ENCODE measurements at regions not wholly inside any gene's neighbourhood (a gene's known extent, or its start where the extent isn't known, plus 50 kb on each side); places are given as distances from the start of the nearest gene placed in this dataset.

- Histone ChIP-seq H3K4me3 (no peak overlapping the region), H3K4me1 (ENCODE audit: control insufficient read depth in 5 of 5, insufficient read depth in 5 of 5, low read length in 5 of 5) (no peaks in the 10 kb centered on the region), H3K27ac (ENCODE audit: low read depth in 1 of 2, low read length in 1 of 2) (no peak overlapping the region), H3K36me3 (ENCODE audit: control insufficient read depth in 4 of 4, insufficient read depth in 4 of 4, low read length in 4 of 4) (no peaks in the 10 kb centered on the region), H3K27me3 (ENCODE audit: control insufficient read depth in 3 of 3, insufficient read depth in 3 of 3, low read length in 2 of 3) (no peaks in the 10 kb centered on the region), H3K9me3 (ENCODE audit: control insufficient read depth in 4 of 4, insufficient read depth in 3 of 4, low read length in 3 of 4) (no peaks in the 10 kb centered on the region), H3K9ac (ENCODE audit: insufficient read depth in 1 of 2, low read length in 2 of 2) (no peak overlapping the region)
- 60 to 70% methylated on average over 2 of the region's 2 CpGs for WGBS, 2 donors
- no peak for TF ChIP-seq CTCF (IDR thresholded peaks at IDR 0.05; ENCODE audit: control extremely low read depth, extremely low read depth)
- ATAC-seq (ENCODE audit: insufficient read depth, low FRiP score) (no peak), DNase-seq (no peak)
These were observed 759.1 kb upstream of the POU3F4 start for GRCh38 chrX:82748906-82749505.

- Histone ChIP-seq H3K9ac (ENCODE audit: insufficient read depth in 1 of 2, low read length in 2 of 2) (no peak overlapping the region), H3K4me1 (ENCODE audit: control insufficient read depth in 5 of 5, insufficient read depth in 5 of 5, low read length in 5 of 5) (no peaks in the 10 kb centered on the region), H3K27me3 (ENCODE audit: control insufficient read depth in 3 of 3, insufficient read depth in 3 of 3, low read length in 2 of 3) (peaks cover 0 to 7% (median 0%) of the 10 kb centered on the region in 3 donors), H3K27ac (ENCODE audit: low read depth in 1 of 2, low read length in 1 of 2) (no peak overlapping the region), H3K9me3 (ENCODE audit: control insufficient read depth in 4 of 4, insufficient read depth in 3 of 4, low read length in 3 of 4) (no peaks in the 10 kb centered on the region), H3K4me3 (no peak overlapping the region), H3K36me3 (ENCODE audit: control insufficient read depth in 4 of 4, insufficient read depth in 4 of 4, low read length in 4 of 4) (no peaks in the 10 kb centered on the region)
- TF ChIP-seq CTCF (IDR thresholded peaks at IDR 0.05; ENCODE audit: control extremely low read depth, extremely low read depth): no peak
- ATAC-seq (ENCODE audit: insufficient read depth, low FRiP score) (no peak), DNase-seq (no peak)
- 76 to 87% methylated on average over 6 of the region's 6 CpGs for WGBS, 2 donors
These were observed 751.8 kb upstream of the POU3F4 start for GRCh38 chrX:82756272-82756671.

- WGBS, 2 donors: 45 to 78% methylated on average over 3 of the region's 3 CpGs
- no peak overlapping the region for H3K9ac ChIP-seq (ENCODE audit: insufficient read depth in 1 of 2, low read length in 2 of 2)
- no peaks in the 10 kb centered on the region for H3K36me3 ChIP-seq (ENCODE audit: control insufficient read depth in 4 of 4, insufficient read depth in 4 of 4, low read length in 4 of 4)
- DNase-seq (peak in 1 of 3 donors; percentile 65), ATAC-seq (ENCODE audit: insufficient read depth, low FRiP score) (no peak)
- H3K27ac ChIP-seq (ENCODE audit: low read depth in 1 of 2, low read length in 1 of 2): no peak overlapping the region
- H3K27me3 ChIP-seq (ENCODE audit: control insufficient read depth in 3 of 3, insufficient read depth in 3 of 3, low read length in 2 of 3): peaks cover 0 to 7% (median 0%) of the 10 kb centered on the region in 3 donors
- H3K4me1 ChIP-seq (ENCODE audit: control insufficient read depth in 5 of 5, insufficient read depth in 5 of 5, low read length in 5 of 5): no peaks in the 10 kb centered on the region
- H3K4me3 ChIP-seq: no peak overlapping the region
- no peaks in the 10 kb centered on the region for H3K9me3 ChIP-seq (ENCODE audit: control insufficient read depth in 4 of 4, insufficient read depth in 3 of 4, low read length in 3 of 4)
- no peak for TF ChIP-seq CTCF (IDR thresholded peaks at IDR 0.05; ENCODE audit: control extremely low read depth, extremely low read depth)
These were observed 750.5 kb upstream of the POU3F4 start for GRCh38 chrX:82757614-82758013.

GRCh38 chrX:82764521-82764920 is 743.6 kb upstream of the POU3F4 start:
- WGBS, 2 donors: 48 to 53% methylated on average over 2 of the region's 2 CpGs
- no peak for DNase-seq

More at GRCh38 chrX:82764521-82764920, 743.6 kb upstream of the POU3F4 start:
- no peaks in the 10 kb centered on the region for H3K36me3 ChIP-seq (ENCODE audit: control insufficient read depth in 4 of 4, insufficient read depth in 4 of 4, low read length in 4 of 4)
- no peaks in the 10 kb centered on the region for H3K4me1 ChIP-seq (ENCODE audit: control insufficient read depth in 5 of 5, insufficient read depth in 5 of 5, low read length in 5 of 5)
- H3K4me3 ChIP-seq: no peak overlapping the region
- no peak overlapping the region for H3K27ac ChIP-seq (ENCODE audit: low read depth in 1 of 2, low read length in 1 of 2)
- ATAC-seq (ENCODE audit: insufficient read depth, low FRiP score): no peak
- no peaks in the 10 kb centered on the region for H3K9me3 ChIP-seq (ENCODE audit: control insufficient read depth in 4 of 4, insufficient read depth in 3 of 4, low read length in 3 of 4)
- TF ChIP-seq CTCF (IDR thresholded peaks at IDR 0.05; ENCODE audit: control extremely low read depth, extremely low read depth): no peak
- H3K27me3 ChIP-seq (ENCODE audit: control insufficient read depth in 3 of 3, insufficient read depth in 3 of 3, low read length in 2 of 3): peaks cover 0 to 5% (median 0%) of the 10 kb centered on the region in 3 donors
- H3K9ac ChIP-seq (ENCODE audit: insufficient read depth in 1 of 2, low read length in 2 of 2): no peak overlapping the region
